ENCODE measurements at regions not wholly inside any gene's neighbourhood (a gene's known extent, or its start where the extent isn't known, plus 50 kb on each side); places are given as distances from the start of the nearest gene placed in this dataset.

DNA sequence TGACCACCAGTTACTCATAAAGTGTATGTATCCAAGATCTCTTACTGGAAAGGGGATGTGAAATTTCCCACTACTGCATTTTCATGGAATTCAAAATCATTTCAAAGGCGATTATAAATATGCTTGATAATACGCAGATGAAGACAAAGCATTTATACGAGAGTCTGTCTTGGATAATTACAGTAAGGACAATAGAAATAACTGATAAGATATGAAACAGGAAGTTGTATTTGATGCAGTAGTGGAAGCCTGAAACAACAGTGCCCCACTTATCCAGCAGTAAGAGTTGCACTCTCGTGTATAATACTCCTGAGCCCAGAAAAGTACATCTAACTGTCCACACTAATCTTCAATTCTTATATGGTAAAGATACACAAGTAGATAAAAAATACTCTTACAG is 188.7 kb upstream of the POU5F2 start:
- DNase-seq (ENCODE audit: low read depth), result no peak

DNA sequence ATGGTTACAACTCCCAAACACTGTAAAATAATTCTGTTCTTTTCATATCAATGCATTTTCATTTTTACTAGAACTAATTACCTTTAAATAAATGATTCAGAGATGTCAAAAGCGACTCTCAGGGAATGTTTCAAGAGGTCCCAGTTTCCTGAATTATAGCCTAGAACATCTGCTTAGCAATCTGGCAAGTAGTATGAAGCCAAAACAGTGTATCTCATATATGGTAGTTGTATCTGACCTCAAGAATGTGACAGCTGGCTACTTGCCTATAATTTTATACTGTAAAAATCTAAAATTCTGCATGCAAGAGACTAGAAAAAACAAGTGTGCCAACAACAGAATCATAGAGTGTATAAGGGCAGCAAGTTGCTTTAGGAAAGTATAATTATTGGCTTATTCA is 187.7 kb upstream of the POU5F2 start:
- DNase-seq (ENCODE audit: low read depth), result no peak

DNA sequence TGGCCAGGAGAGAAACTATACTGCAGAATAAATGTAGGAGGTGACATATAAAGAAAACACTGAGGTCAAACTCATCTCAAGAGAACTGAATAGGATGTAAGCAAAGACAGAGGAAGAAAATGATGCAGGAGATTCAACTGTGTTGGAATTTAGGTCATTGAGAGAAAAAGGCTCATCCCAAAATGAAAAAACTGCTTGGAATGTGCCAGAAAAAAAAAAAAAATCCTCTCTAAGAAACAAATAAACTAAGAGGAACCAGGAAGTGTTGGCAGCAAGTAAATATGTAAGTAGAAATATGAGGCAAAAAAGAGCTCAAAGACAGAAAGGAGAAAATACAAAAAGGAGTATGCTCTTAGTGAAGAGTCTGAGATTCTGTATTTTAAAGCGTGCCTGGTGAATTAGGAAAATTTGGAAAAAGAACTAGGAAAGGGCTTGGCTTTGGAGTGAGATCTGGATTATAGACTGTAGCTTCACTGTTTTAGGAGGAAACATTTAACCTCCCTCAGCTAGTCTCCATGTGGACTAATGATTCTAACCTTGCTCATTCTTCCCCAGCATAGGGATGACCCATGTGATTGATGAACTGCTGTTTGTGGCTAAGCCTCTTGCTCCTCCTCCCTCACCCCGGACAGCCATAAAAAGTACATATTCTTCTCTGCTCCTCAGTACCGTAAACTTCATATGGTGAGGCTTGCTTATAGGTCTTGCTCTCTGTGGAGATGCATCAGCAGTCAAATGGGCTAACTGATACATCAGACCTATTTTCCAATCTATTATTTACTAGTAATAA is 185.6 kb upstream of the POU5F2 start:
- DNase-seq (ENCODE audit: low read depth), result no peak

DNA sequence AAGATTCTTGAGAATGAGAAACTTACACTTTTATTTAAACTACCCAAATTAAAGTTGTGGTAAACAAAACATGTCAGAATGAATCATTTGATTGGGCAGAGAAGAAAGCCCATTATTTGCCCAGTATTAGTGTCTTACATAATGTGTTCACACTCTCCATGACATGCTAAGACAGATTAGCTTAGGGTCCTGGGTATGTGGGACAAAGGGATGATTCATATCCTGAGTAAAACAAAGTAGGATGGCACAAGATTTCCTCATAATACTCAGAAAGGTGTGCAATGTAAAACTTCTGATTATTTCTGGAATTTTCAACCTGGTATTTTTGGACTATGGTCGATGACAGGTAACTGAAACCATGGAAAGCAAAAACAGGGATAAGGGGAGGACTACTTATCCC is 183.9 kb upstream of the POU5F2 start:
- no peak for DNase-seq (ENCODE audit: low read depth)

DNA sequence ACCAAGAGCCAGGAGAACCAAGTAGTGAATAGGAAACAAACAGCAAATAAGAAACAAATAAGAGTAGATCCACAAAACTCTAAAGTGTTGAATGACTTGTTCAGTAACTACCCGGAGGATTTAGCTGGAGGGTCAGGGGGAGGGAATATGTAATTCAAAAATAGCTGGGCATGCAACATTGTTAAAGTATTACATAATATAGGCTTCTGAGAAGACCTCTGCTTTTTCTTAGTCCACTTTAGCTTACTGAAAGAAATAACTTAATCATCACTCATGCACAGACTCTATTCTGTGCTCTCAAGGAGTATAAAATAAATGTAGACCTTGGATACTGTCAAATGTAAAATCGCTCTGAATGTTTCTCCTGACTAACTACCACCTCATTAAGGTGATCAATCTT is 183.2 kb upstream of the POU5F2 start:
- no peak for DNase-seq (ENCODE audit: low read depth)

DNA sequence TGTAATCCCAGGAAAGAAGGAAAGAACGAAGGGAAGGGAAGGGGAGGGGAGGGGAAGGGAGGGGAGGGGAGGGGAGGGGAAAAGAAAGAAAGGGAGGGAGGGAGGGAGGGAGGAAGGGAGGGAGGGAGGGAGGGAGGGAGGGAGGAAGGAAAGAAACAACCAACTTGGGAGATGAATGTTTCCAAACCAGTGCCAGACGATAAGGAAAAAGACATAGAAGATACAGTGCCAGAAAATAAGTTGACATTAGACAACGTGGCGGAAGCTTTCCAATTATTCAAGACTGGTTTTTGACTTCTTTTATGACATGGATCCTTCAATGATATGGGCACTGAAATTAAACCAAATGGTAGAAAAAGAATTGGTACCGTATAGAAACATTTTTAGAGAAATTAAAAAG is 181.2 kb upstream of the POU5F2 start:
- DNase-seq (ENCODE audit: low read depth), result no peak

DNA sequence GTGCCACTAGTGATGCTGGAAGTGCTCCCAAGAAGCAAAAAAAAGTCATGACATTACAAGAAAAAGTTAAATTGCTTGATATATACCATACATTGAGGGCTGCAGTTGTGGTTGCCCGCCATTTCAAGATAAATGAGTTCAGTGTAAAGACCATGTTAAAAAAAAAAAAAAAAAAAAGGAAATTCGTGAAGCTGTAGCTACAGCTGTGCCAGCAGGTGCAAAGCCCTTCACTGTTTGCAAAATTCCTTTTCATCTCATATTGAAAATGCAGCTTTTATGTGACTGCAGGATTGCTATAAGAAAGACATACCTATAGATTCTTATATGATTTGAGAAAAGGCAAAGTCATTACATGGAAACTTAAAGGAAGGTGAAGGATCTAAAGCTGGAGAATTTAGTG is 179.6 kb upstream of the POU5F2 start:
- no peak for DNase-seq (ENCODE audit: low read depth)

DNA sequence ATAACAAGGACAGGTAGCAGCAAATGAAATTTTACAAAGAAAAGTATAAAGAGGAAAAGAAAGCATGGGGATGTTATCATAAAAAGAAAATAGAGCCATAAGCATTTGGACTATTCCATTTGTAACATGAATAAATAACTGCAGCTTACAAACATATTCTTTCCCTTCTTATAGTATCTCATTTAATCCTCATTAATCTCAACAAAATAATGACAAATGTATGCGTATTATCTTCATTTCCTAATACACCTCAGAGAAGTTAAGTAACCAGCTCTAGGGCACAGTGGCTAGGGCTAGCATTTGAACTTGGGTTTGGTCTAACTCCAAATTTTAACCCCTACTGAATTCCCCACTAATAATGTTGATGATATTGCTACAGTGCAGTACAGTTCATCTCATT is 175.5 kb upstream of the POU5F2 start:
- no peak for DNase-seq (ENCODE audit: low read depth)

DNA sequence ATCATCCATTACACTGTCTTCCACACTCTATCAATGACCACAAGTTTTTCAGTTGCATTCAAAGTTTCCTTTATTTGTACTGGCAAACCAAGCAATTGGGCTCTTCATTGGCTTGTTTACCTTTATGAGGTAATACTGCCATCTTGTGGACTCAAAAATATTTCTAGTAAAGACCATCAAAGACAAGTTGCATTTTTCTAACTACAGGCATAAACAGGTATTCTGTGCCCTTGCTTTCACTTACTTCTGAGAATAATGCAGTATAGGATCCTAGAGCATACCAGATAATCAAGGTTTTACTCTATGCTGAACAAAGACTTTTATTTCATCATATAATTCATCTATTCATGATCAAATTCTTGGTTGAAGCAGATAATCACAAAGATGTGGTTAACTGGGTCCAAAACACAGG is 173.7 kb upstream of the POU5F2 start:
- no peak for DNase-seq (ENCODE audit: low read depth)

DNA sequence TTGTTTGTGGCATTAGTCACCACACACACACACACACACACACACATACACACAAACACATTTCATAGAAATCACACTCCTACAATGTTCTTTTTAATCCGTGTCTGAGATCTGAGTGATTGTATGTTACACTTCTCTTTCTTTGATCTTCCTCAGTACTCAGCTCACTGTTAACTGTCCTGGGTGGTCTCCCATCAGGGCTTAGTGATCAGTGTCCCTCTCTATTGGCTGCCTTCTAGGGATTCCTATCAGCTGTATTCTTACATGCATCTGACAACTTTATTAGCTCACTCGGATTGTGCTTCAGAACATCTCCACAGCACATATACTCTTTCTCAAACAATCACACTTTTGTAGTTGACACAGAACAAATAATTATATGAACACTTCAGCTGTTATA is 170.2 kb upstream of the POU5F2 start:
- no peak for DNase-seq (ENCODE audit: low read depth)

DNA sequence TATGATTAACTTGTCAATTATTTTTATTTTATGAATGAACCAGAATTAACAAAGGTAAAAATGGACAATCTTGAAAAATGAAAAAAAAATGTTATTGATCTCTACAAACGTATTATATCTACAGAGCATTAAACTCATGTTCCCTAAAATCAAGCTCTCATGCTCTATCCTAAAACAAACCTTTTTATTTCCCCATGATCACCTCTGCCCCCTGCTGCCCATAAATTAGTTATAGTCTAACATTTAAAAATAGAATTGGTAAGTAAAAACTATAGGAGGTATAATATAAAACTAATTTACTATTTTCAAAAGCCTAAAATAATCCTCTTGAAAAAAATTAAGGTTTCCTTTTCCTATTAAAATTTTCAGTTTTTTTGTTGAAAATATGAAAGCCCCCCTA is 168.0 kb upstream of the POU5F2 start:
- no peak for DNase-seq (ENCODE audit: low read depth)

DNA sequence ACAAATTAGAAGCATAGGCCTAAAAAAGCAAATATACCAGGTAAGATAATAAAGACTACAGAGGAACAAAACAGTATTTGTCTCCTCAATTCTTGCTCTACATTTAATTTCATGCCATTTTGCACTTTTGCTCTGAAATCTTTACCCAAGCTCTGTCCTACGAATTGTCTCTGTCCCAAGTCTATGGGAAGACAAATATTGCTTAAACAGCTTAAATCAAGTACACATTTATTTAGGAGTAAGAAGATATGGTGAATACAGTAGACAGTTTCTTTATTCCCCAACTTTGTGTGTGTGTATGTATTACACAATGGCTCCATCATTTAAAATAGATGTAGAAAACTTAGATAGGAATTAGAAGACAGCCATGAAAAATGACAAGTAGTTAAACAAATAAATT is 163.5 kb upstream of the POU5F2 start:
- no peak for DNase-seq (ENCODE audit: low read depth)

DNA sequence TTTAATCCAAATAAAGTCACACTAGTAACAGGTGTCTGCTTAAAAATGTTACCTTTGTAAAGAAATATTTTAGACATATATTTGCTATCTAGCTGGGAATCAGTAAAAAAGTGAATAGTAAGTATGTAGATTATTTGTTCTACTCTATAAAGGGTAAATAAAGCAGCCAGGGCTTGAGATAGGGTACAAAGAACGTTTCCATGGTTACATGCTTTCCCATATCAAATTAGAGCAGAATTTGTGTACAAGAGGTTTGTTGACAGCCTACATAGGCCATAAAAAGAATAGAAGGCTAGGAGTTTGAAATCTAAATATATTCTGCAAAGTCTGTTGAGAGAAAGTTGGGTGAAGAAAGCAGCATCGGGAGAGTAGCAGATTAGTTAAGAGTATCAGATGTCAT is 160.9 kb upstream of the POU5F2 start:
- DNase-seq (ENCODE audit: low read depth), result no peak

DNA sequence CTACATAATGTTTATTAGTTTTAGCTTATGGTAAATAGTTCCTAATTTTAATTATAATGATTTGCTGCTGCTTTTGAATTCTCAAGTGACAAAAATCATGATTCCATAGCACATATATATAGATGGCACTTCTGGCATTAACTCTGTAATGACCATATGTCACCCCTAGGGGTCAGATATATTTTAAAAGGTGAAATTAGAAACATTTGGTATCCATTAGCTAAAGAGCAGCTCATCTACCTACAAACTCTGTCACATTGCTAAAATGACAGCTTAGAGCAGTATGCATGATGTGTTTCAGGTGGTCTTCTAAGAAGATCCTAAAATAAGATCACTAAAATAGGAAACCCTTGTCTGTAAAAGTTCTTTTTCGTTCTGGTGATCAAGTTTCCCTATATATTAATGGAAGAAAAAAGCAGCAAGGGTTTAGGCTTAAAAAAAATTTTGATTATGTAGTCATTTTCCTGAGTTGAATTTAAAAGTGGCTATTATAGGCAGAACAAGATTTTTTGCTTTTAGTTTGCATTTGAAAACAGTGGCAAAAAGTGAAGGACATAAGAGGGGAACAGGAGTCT is 157.7 kb upstream of the POU5F2 start:
- DNase-seq (ENCODE audit: low read depth), result no peak

DNA sequence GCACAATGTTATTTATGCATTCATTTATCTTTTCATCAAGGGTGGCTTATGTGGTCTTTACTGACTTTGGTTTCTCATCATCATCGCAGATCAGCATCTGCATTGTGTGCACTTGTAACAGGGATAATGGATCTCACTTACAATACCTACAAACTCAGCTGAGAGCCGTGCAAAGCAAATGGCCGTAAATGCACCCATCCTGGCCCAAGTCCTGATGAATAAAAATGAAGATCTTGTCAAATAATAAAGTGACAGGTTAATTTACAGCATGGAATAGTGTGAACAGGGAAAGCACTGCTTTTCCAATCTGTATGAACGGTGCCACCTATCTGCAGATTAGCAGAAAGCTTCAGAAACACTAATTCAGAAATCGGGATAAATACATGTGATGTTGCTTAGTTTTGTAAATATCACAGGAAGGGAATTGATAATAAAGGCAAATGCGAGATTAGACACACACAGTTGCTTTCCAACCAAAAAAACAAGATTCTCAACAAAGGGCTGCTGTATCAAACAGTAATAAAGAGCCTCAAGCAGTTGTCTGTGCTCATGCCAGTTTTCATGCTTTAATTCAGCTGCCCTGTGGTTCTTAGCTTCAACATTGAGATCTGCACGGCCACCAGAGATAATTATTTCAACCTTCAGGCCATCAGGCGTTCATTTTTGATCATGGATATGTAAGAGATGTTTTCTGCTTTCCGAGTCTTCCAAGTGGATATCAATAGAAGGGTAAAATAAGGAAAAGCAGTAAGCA is 153.4 kb upstream of the POU5F2 start:
- no peak for DNase-seq (ENCODE audit: low read depth)

DNA sequence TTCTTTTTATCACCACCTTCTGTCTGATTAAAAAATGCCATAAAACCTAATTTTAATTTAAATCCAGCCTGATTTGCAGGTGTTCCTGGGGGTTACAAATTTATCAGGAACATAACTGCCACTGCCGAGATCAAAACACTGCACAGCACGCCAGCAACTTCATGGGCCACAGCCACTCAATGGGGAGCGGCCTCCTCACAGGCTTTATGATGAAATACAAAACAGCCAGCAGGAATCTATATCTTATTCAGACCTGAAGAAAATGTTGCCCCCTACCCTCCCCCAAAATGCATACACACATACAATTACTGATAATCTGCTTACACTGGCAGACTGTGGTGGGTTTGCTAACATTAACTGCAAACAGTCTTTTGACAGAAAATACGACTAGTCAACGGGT is 151.7 kb upstream of the POU5F2 start:
- DNase-seq (ENCODE audit: low read depth), result no peak

DNA sequence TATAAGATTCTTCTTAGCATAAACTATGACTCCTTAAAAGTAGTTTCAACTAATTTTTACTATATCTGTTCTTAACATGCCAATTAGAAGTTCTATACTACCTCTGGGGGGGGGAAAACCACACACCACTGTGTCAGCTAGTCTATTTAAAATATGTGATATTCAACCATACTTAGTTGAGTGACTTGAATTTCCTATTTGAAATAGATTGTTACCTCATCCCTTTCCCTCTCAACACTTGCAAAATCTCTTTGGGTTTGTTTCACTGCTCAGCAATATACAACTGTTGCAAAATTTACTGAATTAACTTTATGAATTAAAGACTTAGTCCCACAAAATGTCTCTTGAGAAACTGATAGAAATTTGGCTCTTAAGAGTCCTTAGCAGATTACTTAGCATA is 151.1 kb upstream of the POU5F2 start:
- DNase-seq (ENCODE audit: low read depth), result no peak

DNA sequence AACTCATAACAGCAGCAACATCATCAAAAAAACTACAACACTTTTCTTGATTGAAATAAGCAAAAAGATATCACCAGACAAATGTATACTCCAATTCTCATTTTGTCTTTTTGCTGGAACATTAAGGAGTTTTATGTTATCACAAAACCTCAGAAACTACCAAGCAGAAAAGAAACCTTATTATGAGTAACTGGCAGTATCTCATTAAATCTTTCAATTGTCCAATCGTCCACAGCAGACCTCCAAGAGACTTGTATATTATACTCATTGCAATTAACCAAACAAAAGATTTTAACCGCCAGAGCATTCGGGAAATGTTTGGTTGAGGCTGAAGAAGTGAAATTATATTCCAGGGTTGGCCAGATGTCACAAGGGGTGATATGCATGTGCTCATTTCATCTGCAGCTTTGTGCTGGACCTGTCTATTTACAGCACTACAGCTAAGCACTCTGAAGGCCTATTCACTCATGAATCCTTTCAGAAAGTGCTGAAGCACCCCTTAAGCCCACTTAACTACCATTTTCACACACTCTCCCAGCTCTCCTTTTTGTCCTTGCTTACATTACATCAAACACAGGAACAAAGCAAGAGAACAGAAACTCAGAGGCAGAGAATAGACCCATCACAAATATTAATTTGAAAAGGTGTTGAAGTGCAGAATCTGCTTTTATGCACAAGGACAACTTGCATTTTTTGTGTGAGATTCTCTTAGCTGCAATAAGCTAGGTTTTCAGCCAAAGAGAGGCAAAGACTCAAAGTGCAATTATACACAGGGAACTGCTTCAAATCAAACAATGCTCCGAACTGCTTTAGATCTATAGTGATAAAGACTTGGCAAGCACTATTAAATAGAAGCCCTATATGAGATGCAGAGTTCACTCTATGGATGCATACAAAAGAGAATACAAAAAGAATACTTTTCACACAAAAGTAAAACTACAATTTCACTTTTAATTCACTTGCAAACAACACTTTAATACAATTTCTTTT is 150.4 kb upstream of the POU5F2 start:
- no peak for DNase-seq (ENCODE audit: low read depth)

DNA sequence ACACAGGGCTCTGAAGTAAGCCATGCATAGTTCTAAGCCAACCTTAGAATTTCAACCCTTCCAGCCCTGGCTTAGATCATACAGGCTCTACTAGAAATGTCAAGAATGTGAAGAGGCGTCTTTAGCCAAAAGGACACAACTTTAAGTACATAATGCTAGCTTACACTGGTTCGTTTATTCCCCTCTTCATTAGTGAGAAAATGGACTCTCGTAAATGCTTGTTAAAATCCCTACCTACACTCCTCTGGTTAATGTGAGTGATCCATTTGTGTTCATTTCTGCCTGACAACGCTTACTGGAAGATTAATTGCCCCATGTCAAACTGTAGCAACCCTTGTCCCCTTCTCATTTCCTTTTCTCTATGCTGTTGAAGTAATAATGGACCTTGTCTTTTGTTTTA is 149.3 kb upstream of the POU5F2 start:
- no peak for DNase-seq (ENCODE audit: low read depth)

DNA sequence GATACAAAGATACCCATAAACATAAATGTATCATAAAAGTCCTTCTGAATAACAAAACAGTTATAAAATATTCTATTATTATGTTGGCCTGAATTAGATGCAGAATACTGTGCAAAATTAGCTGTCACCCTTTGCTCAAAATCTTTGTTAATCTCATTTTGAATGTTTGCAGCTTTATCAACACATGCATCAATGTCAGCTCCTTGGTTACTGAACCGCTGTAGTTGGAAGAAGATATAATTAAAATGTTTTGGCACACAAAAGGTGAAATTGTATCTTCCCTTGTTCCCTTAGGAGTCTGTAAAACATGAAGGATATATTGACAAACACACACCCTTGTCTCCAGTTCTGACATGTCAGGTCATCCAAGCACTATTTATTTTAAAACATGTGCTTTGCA is 146.3 kb upstream of the POU5F2 start:
- DNase-seq (ENCODE audit: low read depth), result no peak

DNA sequence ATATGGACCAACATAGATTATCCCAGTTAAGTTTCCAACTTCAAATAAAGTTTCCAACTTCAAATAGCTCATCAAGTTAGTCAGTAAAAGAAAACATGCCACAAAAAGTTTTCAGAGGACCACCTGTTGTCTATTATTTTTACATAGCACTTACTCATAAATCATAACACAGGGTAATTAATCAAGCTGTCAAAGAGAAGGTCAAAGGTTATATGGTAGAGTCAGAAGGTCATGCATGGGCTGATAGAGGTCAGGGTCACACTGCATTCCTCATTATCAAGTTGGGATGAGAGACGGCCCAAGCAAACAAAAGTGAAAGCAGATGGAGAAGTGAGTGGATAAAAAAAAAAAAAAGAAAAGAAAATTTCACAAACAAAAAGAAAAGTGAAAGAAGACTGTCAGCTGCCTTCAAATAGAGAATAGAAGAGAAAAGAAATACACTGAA is 145.5 kb upstream of the POU5F2 start:
- DNase-seq (ENCODE audit: low read depth), result no peak
